ENCODE measurements at regions not wholly inside any gene's neighbourhood (a gene's known extent, or its start where the extent isn't known, plus 50 kb on each side); places are given as distances from the start of the nearest gene placed in this dataset.

DNA sequence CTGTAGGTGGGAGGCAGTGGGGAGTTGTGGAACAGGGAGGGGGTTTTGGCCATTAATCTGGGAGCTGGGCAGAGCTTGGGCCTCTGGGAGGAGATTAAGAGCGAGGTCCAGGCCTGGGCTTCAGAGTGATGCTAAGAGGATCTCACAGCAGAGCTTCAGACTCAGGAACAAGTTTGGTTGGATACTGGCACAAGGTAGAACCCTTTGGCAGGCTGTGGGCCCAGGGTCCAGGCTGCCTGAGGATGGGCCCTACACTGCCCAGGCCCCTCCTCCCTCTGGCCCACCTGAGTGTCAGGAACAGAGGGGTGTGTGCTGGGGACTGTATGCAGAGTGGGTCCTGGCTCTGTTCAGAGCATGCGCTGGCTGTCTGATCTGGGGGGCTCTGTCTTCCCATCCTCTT is 334.9 kb downstream of the CYP26B1 start:
- TF ChIP-seq, protein P1, sequence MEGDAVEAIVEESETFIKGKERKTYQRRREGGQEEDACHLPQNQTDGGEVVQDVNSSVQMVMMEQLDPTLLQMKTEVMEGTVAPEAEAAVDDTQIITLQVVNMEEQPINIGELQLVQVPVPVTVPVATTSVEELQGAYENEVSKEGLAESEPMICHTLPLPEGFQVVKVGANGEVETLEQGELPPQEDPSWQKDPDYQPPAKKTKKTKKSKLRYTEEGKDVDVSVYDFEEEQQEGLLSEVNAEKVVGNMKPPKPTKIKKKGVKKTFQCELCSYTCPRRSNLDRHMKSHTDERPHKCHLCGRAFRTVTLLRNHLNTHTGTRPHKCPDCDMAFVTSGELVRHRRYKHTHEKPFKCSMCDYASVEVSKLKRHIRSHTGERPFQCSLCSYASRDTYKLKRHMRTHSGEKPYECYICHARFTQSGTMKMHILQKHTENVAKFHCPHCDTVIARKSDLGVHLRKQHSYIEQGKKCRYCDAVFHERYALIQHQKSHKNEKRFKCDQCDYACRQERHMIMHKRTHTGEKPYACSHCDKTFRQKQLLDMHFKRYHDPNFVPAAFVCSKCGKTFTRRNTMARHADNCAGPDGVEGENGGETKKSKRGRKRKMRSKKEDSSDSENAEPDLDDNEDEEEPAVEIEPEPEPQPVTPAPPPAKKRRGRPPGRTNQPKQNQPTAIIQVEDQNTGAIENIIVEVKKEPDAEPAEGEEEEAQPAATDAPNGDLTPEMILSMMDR (IDR thresholded peaks at IDR 0.05): no peak
- TF ChIP-seq EZH2 (IDR thresholded peaks at IDR 0.05): no peak

All from neural progenitor cell (in vitro differentiated cells).